Osteoblast (primary cell): ENCODE measurements at regions not wholly inside any gene's neighbourhood (a gene's known extent, or its start where the extent isn't known, plus 50 kb on each side); places are given as distances from the start of the nearest gene placed in this dataset.

Experiments
- DNase-seq: peaks from one replicate; pipeline ENCODE4 v3.0.0; 2011; ENCODE audit warnings: low spot score, mixed read lengths; ENCODE audit not compliant: insufficient read length; ENCODE audit errors: missing footprints
- H2AFZ ChIP-seq: 2 replicates; pipeline ENCODE4 v1.6.0; 2011; ENCODE audit warnings: mild to moderate bottlenecking, low read length
- H3K27ac ChIP-seq: 2 replicates; pipeline ENCODE4 v1.5.1; 2011; ENCODE audit warnings: mild to moderate bottlenecking, low read depth, low read length, moderate library complexity
- H3K27me3 ChIP-seq: 2 replicates; pipeline ENCODE4 v1.6.0; 2012; ENCODE audit warnings: mild to moderate bottlenecking, control low read depth, inconsistent platforms, low read length, moderate library complexity; ENCODE audit not compliant: insufficient read depth
- H3K36me3 ChIP-seq: 2 replicates; pipeline ENCODE4 v1.5.1; 2011; ENCODE audit warnings: mild to moderate bottlenecking, low read length, control low read depth, moderate library complexity; ENCODE audit not compliant: insufficient read depth
- H3K4me1 ChIP-seq: 2 replicates; pipeline ENCODE4 v1.5.1; 2011; ENCODE audit warnings: mild to moderate bottlenecking, low read length, control low read depth, moderate library complexity; ENCODE audit not compliant: insufficient read depth
- H3K4me2 ChIP-seq: 2 replicates; pipeline ENCODE4 v1.6.0; 2011; ENCODE audit warnings: mild to moderate bottlenecking, low read length; ENCODE audit not compliant: insufficient read depth
- H3K4me3 ChIP-seq: fragments of 200-600 bp; sonication (generic); 3 replicates; pipeline ENCODE4 v1.5.1; 2012; ENCODE audit warnings: mild to moderate bottlenecking, low read length, inconsistent platforms; ENCODE audit not compliant: insufficient read depth
- H3K79me2 ChIP-seq: 2 replicates; pipeline ENCODE4 v1.6.0; 2012; ENCODE audit warnings: mild to moderate bottlenecking, low read length, control low read depth, inconsistent platforms; ENCODE audit not compliant: insufficient read depth
- H3K9me3 ChIP-seq: 2 replicates; pipeline ENCODE4 v1.5.1; 2011; ENCODE audit warnings: low read depth, low read length, control low read depth
- H4K20me1 ChIP-seq: 2 replicates; pipeline ENCODE4 v1.6.0; 2012; ENCODE audit warnings: mild to moderate bottlenecking, low read length, control low read depth; ENCODE audit not compliant: insufficient read depth
- TF ChIP-seq, protein P1 (sequence below): IDR thresholded peaks from 2 replicates; pipeline ENCODE4 v1.5.1; 2011; ENCODE audit warnings: mild to moderate bottlenecking, low read depth, low read length, moderate library complexity; ENCODE audit errors: extremely low read depth

DNA sequence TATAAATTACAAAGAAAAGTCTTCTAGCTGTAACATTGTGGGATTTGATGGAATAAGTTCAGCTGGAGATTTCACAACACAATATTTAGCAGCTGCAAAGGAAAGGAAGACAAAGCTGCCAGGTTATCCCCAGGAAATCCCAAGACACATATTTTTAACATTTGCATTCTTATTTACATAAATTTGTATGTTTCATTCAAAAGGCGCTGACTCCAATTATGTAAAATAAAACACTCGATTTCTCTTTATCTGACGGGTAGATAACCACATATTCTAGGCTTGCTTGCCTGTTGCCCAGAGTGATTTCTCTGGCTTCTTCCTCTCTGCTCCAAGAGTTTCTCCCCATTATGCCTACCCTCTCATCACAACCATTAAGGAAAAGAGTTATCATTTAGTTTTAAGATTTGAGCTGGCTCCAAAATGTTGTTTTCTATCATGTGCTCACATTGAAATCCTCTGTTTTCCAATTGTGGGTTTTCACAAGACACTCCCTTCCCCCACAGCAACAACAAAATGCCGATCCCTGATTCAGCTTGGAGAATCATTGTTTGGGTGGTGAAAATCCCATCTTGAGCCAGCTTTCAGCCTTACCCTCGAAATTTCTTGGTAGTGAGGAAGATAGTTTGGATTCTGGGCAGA is 128.2 kb upstream of the RASGEF1B start:
- Histone ChIP-seq H3K9me3 (no peaks in the 10 kb centered on the region), H3K27ac (no peak overlapping the region), H3K4me1 (no peaks in the 10 kb centered on the region), H4K20me1 (no peaks in the 10 kb centered on the region), H3K36me3 (no peaks in the 10 kb centered on the region), H3K79me2 (no peaks in the 10 kb centered on the region), H3K27me3 (no peaks in the 10 kb centered on the region), H3K4me2 (no peak overlapping the region), H2AFZ (no peak overlapping the region), H3K4me3 (no peak overlapping the region)
- TF ChIP-seq, protein P1, sequence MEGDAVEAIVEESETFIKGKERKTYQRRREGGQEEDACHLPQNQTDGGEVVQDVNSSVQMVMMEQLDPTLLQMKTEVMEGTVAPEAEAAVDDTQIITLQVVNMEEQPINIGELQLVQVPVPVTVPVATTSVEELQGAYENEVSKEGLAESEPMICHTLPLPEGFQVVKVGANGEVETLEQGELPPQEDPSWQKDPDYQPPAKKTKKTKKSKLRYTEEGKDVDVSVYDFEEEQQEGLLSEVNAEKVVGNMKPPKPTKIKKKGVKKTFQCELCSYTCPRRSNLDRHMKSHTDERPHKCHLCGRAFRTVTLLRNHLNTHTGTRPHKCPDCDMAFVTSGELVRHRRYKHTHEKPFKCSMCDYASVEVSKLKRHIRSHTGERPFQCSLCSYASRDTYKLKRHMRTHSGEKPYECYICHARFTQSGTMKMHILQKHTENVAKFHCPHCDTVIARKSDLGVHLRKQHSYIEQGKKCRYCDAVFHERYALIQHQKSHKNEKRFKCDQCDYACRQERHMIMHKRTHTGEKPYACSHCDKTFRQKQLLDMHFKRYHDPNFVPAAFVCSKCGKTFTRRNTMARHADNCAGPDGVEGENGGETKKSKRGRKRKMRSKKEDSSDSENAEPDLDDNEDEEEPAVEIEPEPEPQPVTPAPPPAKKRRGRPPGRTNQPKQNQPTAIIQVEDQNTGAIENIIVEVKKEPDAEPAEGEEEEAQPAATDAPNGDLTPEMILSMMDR, result no peak
- DNase-seq, result no peak

DNA sequence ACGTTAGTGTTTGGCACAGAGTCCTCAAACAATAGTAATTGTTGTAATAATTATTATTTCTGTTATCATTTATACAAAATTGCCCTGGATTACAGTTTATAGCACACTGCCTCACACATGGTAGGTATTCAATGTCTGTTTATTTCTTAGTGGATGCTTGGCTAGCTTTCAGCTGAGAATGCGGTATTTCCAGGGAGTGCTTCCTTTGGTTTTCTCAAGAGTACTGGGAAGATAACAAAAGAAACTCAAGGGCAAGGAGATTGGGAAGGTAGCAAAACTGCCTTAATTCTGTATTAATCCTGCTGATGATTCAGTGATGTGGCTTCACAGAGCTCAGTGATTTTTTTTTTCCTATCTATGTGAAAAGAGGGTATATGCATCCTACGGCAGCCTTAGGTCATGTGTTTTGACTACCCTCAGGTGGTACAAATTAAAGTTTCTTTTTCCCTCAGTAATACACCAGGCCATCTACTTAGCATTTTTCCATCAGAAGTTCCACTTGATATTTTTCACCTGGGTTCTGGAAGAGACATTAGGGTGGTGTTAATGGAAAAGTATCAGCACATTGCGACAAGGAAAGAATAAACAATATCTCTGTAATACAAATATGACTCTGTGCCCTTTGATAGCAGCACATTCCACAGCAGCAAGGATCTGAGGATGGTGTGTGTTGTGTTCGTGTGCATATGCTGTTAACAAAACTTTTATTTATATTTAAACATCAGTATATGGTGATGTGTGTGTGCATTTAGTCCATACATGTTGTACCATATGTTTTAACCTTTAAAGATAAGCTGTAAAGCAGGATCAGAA is 124.3 kb upstream of the RASGEF1B start:
- no peaks in the 10 kb centered on the region for H3K4me1 ChIP-seq
- TF ChIP-seq, protein P1, result no peak
- no peak overlapping the region for H2AFZ ChIP-seq
- H3K27ac ChIP-seq, result no peak overlapping the region
- H3K36me3 ChIP-seq, result no peaks in the 10 kb centered on the region
- H4K20me1 ChIP-seq, result no peaks in the 10 kb centered on the region
- H3K27me3 ChIP-seq, result no peaks in the 10 kb centered on the region
- H3K4me3 ChIP-seq, result no peak overlapping the region
- H3K4me2 ChIP-seq, result no peak overlapping the region
- no peak for DNase-seq
- no peaks in the 10 kb centered on the region for H3K79me2 ChIP-seq
- no peaks in the 10 kb centered on the region for H3K9me3 ChIP-seq

DNA sequence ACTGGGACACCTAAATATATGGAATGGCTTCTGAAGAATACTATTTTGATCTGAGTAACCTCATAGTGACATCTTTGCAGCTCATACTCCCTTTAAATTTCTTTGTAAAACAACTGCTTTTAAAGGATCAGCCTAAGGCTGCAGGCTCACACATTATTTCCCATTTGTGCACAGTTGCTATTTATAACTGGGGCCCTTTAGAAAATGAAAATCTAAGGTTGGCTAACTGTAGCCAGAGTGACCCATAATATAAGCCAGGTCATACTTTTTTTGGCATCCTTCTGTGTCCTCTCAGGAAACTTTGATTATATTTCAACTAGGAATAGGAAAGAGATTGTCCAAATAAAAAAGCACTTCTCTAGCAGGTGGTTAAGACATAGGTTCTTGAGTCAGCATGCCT is 123.6 kb upstream of the RASGEF1B start:
- no peaks in the 10 kb centered on the region for H3K36me3 ChIP-seq
- no peak for DNase-seq
- no peaks in the 10 kb centered on the region for H3K79me2 ChIP-seq
- H3K4me3 ChIP-seq, result no peak overlapping the region
- TF ChIP-seq, protein P1, result no peak
- no peak overlapping the region for H2AFZ ChIP-seq
- H3K27me3 ChIP-seq, result no peaks in the 10 kb centered on the region
- H3K9me3 ChIP-seq, result no peaks in the 10 kb centered on the region
- H4K20me1 ChIP-seq, result no peaks in the 10 kb centered on the region
- no peak overlapping the region for H3K4me2 ChIP-seq
- H3K4me1 ChIP-seq, result no peaks in the 10 kb centered on the region
- no peak overlapping the region for H3K27ac ChIP-seq

DNA sequence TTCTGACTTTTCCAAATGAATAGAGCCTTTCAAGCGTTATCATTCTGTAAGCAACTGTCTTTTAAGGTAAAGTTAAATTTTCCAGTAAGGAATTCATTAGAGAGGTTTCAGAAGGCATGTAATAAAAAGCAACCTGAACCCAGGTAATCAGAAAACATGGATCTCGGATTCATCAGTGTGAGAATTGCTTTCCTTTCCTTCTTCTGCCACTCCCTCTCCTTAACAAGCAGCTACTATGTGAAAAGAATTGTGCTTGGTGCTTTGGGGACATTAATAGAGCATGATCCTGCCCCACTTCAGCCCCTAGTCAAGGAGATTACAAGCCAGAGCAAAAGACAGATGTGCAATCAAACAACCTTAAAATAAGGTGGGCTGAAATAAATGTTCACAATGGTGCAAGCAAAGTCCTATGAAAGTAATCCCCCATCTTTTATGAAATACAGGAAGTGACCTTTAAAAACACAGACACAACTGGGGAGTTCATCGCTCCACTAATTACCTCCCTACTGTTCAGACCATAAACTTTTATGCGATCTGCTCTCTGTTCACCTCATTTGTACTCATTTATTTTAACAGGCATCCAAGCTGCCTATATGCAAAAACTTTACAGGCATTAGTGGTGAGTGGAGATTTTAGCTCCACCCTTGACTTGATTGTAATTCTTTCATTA is 122.9 kb upstream of the RASGEF1B start:
- Histone ChIP-seq H3K27ac (no peak overlapping the region), H3K4me3 (no peak overlapping the region), H3K79me2 (no peaks in the 10 kb centered on the region), H3K4me2 (no peak overlapping the region), H3K9me3 (no peaks in the 10 kb centered on the region), H4K20me1 (no peaks in the 10 kb centered on the region), H2AFZ (no peak overlapping the region), H3K36me3 (no peaks in the 10 kb centered on the region), H3K27me3 (no peaks in the 10 kb centered on the region), H3K4me1 (no peaks in the 10 kb centered on the region)
- no peak for DNase-seq
- TF ChIP-seq, protein P1, result no peak
